OCI-LY7 (cell line): ENCODE measurements at regions not wholly inside any gene's neighbourhood (a gene's known extent, or its start where the extent isn't known, plus 50 kb on each side); places are given as distances from the start of the nearest gene placed in this dataset.

ENCODE experiments used
- BruUV-seq: library from RNA; stranded (reverse); fragments of 400-500 nt; replicated peaks from 2 replicates; lab custom pipeline; 2021; lab: Mats Ljungman, UMichigan
- CTCF ChIA-PET: fragments of 300-600 bp; sonication (Branson Sonifier 250); formaldehyde crosslinking; loops from one replicate; lab custom pipeline; 2022; ENCODE audit warnings: antibody characterized with exemption; ENCODE audit not compliant: unreplicated experiment; lab: Charles Lee
- POLR2A ChIA-PET: fragments of 300-600 bp; sonication (Branson Sonifier 250); formaldehyde crosslinking; loops from one replicate; lab custom pipeline; 2022; ENCODE audit warnings: antibody characterized with exemption; lab: Charles Lee
- DNase-seq: peaks from one replicate; pipeline ENCODE4 v3.0.0-alpha.2; 2015; ENCODE audit warnings: low spot score
- H2AFZ ChIP-seq: fragments of 200-600 bp; sonication (generic), shearing (Covaris generic); 2 replicates; pipeline ENCODE4 v1.6.1; 2014; ENCODE audit warnings: mild to moderate bottlenecking, antibody characterized with exemption, low read length, moderate library complexity
- H3K27ac ChIP-seq: fragments of 200-600 bp; sonication (generic); 2 replicates; pipeline ENCODE4 v1.5.1; 2014; ENCODE audit warnings: mixed run types, low read depth, mild to moderate bottlenecking, moderate library complexity, low read length, inconsistent platforms; ENCODE audit not compliant: poor library complexity, severe bottlenecking
- H3K36me3 ChIP-seq: fragments of 200-600 bp; sonication (generic); 2 replicates; pipeline ENCODE4 v1.6.1; 2014; ENCODE audit warnings: mild to moderate bottlenecking, antibody characterized with exemption, low read length, moderate library complexity, mixed read lengths; ENCODE audit not compliant: insufficient read depth
- H3K4me1 ChIP-seq: fragments of 200-600 bp; sonication (generic); 2 replicates; pipeline ENCODE4 v1.5.1; 2014; ENCODE audit warnings: mild to moderate bottlenecking, low read length; ENCODE audit not compliant: insufficient read depth, poor library complexity, severe bottlenecking
- H3K4me2 ChIP-seq: fragments of 200-600 bp; sonication (generic); 2 replicates; pipeline ENCODE4 v1.6.1; 2014; ENCODE audit warnings: mild to moderate bottlenecking, low read length
- H3K4me3 ChIP-seq: fragments of 200-600 bp; sonication (generic); 2 replicates; pipeline ENCODE4 v1.5.1; 2014; ENCODE audit warnings: mild to moderate bottlenecking, low read depth, low read length; ENCODE audit not compliant: poor library complexity, severe bottlenecking
- H3K79me2 ChIP-seq: fragments of 200-600 bp; sonication (generic); 2 replicates; pipeline ENCODE4 v1.6.1; 2016; ENCODE audit warnings: low read depth, mild to moderate bottlenecking, low read length, moderate library complexity, mixed read lengths; ENCODE audit not compliant: insufficient read depth
- H3K9me2 ChIP-seq: fragments of 200-600 bp; sonication (generic); 2 replicates; pipeline ENCODE4 v1.6.1; 2016; ENCODE audit warnings: mild to moderate bottlenecking, low read length, mixed read lengths; ENCODE audit not compliant: insufficient read depth
- H3K9me3 ChIP-seq: fragments of 200-600 bp; sonication (generic); 2 replicates; pipeline ENCODE4 v1.6.1; 2014; ENCODE audit warnings: mild to moderate bottlenecking, mixed run types, low read length, mixed read lengths
- H4K20me1 ChIP-seq: fragments of 200-600 bp; sonication (generic); 2 replicates; pipeline ENCODE4 v1.6.1; 2014; ENCODE audit warnings: mild to moderate bottlenecking, antibody characterized with exemption, low read length, moderate library complexity, mixed read lengths; ENCODE audit not compliant: insufficient read depth
- EZH2phosphoT487 ChIP-seq: fragments of 200-600 bp; sonication (generic); IDR thresholded peaks from 2 replicates; pipeline ENCODE4 v1.6.1; 2018; ENCODE audit warnings: low read depth, borderline replicate concordance, mild to moderate bottlenecking, mixed run types, antibody characterized with exemption, low read length, moderate library complexity, mixed read lengths
- intact Hi-C: fragments of 100-400 bp; cut with micrococcal nuclease; formaldehyde crosslinking; loops from one replicate; pipeline ENCODE4 v1.10.0; 2022; ENCODE audit not compliant: unreplicated experiment
- TF ChIP-seq, protein P1 (sequence below): fragments of 200-600 bp; sonication (generic); conservative IDR thresholded peaks from 2 replicates; pipeline ENCODE4 v1.5.1; 2014; ENCODE audit warnings: mild to moderate bottlenecking, antibody characterized with exemption, low read length, moderate library complexity, mixed read lengths

DNA sequence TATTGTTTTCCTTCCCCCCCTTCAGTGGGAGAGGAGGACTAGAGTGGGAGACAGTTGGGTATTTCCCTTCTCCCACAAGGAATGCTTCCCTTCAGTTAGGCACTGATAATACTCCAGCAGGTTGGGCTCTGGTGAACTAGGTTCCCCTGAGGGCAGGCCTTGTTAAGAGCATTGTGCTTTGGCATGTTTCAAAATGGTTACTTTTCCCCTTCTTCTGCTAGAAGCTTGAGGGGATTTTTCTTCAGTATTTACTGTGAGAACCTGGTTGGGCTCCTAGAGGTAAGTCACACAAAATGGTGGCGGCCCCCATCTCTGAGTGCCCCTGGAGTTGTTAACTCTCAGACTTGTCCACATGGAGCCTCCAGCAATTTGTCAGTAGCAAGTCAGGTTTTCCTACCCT, 156.2 kb downstream of the CYB561 start:
- no peaks in the 10 kb centered on the region for H4K20me1 ChIP-seq
- no peak for DNase-seq
- H2AFZ ChIP-seq, result no peak overlapping the region
- no peak overlapping the region for H3K27ac ChIP-seq
- BruUV-seq, result no TSS peak
- H3K4me2 ChIP-seq, result no peak overlapping the region
- H3K36me3 ChIP-seq, result no peaks in the 10 kb centered on the region
- H3K9me3 ChIP-seq, result peaks cover 4% of the 10 kb centered on the region; the same call in 1 of the 2 replicates
- no peak overlapping the region for H3K4me3 ChIP-seq
- TF ChIP-seq, protein P1, sequence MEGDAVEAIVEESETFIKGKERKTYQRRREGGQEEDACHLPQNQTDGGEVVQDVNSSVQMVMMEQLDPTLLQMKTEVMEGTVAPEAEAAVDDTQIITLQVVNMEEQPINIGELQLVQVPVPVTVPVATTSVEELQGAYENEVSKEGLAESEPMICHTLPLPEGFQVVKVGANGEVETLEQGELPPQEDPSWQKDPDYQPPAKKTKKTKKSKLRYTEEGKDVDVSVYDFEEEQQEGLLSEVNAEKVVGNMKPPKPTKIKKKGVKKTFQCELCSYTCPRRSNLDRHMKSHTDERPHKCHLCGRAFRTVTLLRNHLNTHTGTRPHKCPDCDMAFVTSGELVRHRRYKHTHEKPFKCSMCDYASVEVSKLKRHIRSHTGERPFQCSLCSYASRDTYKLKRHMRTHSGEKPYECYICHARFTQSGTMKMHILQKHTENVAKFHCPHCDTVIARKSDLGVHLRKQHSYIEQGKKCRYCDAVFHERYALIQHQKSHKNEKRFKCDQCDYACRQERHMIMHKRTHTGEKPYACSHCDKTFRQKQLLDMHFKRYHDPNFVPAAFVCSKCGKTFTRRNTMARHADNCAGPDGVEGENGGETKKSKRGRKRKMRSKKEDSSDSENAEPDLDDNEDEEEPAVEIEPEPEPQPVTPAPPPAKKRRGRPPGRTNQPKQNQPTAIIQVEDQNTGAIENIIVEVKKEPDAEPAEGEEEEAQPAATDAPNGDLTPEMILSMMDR, result no peak
- no peak for TF ChIP-seq EZH2phosphoT487
- intact Hi-C loops, result no loop called here
- POLR2A ChIA-PET, result no interaction called here
- H3K9me2 ChIP-seq, result no peaks in the 10 kb centered on the region
- no peaks in the 10 kb centered on the region for H3K79me2 ChIP-seq
- CTCF ChIA-PET, result no interaction called here
- no peaks in the 10 kb centered on the region for H3K4me1 ChIP-seq

DNA sequence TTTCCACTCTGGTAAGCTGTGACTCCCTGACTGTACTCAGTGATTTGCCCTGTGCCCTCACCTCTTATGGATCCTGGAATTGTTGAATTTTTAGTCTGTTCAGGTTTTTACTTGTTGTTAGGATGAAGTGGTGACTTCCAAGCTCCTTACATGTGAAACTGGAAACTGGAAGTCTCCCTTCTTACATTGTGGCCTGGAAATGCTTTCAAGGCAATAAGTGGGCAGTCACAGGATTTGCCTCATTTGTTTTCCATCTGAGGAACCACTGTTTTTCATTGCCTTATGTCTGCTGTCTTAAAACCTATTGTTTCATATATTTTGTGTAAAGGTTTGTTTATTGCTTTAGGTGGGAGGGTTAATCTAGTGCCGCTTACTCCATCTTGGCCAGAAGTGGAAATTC, 155.8 kb downstream of the CYB561 start:
- no peak for DNase-seq
- POLR2A ChIA-PET, result no interaction called here
- Histone ChIP-seq H2AFZ (no peak overlapping the region), H3K9me3 (peaks cover 4% of the 10 kb centered on the region; the same call in 1 of the 2 replicates), H3K4me1 (no peaks in the 10 kb centered on the region), H3K9me2 (no peaks in the 10 kb centered on the region), H3K27ac (no peak overlapping the region), H3K4me3 (no peak overlapping the region), H4K20me1 (no peaks in the 10 kb centered on the region), H3K36me3 (no peaks in the 10 kb centered on the region), H3K79me2 (no peaks in the 10 kb centered on the region), H3K4me2 (no peak overlapping the region)
- TF ChIP-seq, protein P1, result no peak
- TF ChIP-seq EZH2phosphoT487, result no peak
- CTCF ChIA-PET, result no interaction called here
- intact Hi-C loops, result no loop called here
- no TSS peak for BruUV-seq

DNA sequence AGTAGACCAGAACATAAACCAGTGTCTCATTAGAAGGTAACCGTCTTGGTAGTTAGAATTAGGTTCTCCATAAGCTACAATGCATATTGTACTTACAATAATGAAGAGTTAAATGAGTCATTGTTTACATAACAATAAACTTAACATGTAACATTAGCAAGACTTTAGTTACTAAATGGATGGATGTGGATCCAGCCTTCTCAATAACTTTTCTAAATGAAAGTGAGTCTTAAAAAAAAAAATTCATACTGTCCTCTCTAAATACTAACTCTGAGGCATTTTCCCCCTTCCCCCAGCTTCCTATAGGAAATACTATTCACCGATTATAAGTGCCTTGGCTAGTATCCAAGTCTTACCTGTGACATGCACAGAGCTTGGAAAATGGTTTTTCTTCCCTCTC, 155.3 kb downstream of the CYB561 start:
- POLR2A ChIA-PET, result no interaction called here
- intact Hi-C loops, result no loop called here
- DNase-seq, result no peak

More for the DNA sequence above, 155.3 kb downstream of the CYB561 start:
- Histone ChIP-seq H3K79me2 (no peaks in the 10 kb centered on the region), H2AFZ (no peak overlapping the region), H3K9me2 (no peaks in the 10 kb centered on the region), H3K27ac (no peak overlapping the region), H4K20me1 (no peaks in the 10 kb centered on the region), H3K4me3 (no peak overlapping the region), H3K4me1 (no peaks in the 10 kb centered on the region), H3K4me2 (no peak overlapping the region), H3K9me3 (peaks cover 4% of the 10 kb centered on the region; the same call in 1 of the 2 replicates), H3K36me3 (no peaks in the 10 kb centered on the region)
- TF ChIP-seq, protein P1, result no peak
- TF ChIP-seq EZH2phosphoT487, result no peak
- CTCF ChIA-PET, result no interaction called here
- no TSS peak for BruUV-seq
